ENCODE measurements at regions not wholly inside any gene's neighbourhood (a gene's known extent, or its start where the extent isn't known, plus 50 kb on each side); places are given as distances from the start of the nearest gene placed in this dataset.

DNA sequence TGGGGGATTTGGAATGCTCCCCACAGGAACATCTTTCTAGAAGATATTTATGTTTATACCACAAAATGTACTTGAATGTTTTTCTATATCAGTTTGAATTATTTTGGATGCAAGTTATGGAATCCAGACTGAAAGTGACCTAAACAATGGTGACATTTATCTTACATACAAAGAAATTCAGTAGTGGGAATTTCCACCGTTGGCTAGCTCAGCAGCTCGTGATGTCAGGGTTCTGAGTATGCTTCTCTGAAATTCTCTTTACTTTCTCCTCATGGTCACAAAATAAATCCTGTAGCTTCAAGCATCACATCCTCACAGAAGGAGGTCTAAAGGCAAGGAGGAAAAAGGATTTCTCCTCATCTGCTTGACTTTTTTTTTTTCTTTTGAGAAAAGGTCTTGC is 105.3 kb downstream of the AKAIN1 start:
- no peak for DNase-seq (ENCODE audit: low read depth)

- DNase-seq (ENCODE audit: low read depth), result no peak
Measured at GRCh38 chr18:5075297-5075696, 121.8 kb downstream of the AKAIN1 start.

DNA sequence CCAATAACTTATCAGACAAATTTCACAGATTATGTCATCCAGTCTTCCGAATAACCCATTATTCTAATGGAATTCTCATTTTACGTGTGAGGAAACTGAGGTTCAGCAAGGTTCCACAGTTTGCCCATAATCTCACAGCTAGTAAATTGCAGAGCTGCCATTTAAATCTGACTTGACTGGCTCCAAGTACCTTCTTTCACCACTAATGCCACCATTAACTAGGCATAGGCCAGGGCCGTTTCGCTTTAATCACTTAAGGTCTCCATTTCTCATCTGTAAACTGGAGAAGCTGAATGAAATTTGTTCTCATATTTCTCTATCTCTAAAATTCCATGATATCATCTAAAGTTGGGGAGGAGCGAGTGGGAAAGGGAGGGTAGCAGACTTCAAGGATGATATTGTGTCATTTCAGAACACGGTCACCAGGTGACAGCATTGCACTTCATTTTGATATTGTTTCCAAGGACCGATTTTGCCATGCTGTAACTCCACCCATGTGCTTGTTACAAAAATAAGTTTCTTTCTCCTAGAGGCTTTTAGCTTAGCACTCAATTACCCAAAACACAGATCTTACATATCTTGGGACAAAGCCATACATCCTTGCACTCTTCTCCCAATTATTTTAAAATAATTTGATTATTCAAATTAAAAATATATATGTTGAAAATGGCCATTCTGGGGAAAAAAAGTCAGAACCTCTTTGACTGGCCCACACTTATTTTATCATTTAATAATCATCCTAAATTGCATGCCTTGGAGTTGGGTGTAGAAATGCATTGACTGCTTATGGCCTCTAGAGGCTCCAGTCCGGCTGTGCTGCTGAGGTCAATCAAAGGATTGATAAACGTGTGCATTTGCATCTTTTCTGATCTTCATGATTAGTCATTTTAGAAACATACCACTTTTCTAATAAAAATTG is 123.8 kb downstream of the AKAIN1 start:
- DNase-seq (ENCODE audit: low read depth), result peak; percentile 20

DNA sequence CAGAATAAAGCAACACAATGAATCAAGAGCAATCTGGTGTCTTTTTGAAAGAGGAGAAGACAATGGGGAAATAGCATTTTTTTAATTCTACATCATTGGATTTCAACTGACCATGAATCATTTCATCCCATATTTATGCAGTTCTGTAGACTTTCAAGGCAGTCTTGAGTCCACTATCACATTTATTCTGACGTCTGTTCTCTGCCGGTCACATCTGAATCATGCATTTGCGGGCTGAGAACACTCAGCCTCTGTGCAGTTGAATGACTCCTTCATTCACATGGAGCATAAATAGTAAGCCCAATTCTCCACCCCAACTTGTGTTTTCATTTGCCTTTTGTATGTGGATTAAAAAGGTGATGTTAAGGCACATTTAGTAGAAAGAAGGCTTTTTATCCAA is 128.2 kb downstream of the AKAIN1 start:
- no peak for DNase-seq (ENCODE audit: low read depth)

GRCh38 chr18:5066380-5066977 is 130.6 kb downstream of the AKAIN1 start:
- no peak for DNase-seq (ENCODE audit: low read depth)

GRCh38 chr18:5065615-5066014 is 131.4 kb downstream of the AKAIN1 start:
- no peak for DNase-seq (ENCODE audit: low read depth)

DNA sequence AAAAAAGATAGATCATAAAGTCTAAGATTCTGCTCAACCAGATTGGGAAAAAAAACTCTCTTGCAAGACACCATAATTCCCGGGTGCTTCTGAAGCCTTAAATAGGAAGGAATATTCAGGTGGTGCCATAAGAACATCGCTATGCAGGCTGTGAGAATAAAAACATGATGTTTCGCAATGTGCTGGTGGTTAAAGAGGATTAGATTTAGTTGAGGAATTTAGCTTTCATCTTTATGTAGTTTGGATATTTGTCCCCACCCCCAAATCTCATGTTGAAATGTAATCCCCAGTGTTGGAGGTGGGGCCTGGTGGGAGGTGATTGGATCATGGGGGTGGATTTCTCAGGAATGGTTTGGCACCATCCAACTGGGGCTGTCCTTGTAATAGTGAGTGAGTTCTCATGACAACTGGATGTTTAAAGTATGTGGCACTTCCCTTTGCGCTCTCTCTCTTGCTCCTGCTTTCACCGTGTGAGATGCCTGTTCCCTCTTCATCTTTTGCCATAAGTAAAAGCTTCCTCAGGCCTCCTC is 132.2 kb downstream of the AKAIN1 start:
- DNase-seq (ENCODE audit: low read depth), result no peak

DNA sequence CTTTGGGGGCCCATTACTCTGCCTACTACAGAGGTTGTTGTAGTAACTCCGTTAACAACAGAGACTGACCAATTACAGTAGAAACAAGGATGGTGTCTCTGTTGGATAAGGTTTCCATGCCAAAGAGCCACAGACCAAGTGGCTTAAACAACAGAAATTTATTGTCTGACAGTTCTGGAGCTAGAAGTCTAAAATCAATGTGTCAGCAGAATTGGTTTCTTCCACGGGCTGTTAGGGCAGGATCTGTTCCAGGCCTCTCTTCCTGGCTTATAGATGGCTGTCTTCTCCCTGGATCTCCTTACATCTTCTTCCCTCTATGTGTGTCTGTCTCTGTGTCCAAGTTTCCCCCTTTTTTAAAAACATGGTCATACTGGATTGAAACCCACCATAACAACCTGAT is 135.3 kb downstream of the AKAIN1 start:
- no peak for DNase-seq (ENCODE audit: low read depth)

GRCh38 chr18:5060543-5060942 is 136.5 kb downstream of the AKAIN1 start:
- no peak for DNase-seq (ENCODE audit: low read depth)

DNA sequence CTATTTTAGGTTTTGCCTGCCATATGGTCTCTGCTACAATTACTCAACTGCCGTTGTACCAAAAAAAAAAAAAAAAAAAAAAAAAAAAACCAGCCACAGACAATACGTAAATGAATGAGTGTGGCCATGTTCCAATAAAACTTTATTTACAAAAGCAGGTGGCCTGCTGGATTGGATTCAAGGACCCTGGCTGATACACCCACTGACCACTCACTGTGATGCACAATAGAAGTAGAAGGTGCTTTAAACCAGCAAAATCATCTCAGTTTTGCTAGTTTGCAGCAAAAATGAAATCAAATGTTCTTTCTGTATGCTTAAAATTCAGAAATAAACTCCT is 137.4 kb downstream of the AKAIN1 start:
- DNase-seq (ENCODE audit: low read depth), result no peak

DNA sequence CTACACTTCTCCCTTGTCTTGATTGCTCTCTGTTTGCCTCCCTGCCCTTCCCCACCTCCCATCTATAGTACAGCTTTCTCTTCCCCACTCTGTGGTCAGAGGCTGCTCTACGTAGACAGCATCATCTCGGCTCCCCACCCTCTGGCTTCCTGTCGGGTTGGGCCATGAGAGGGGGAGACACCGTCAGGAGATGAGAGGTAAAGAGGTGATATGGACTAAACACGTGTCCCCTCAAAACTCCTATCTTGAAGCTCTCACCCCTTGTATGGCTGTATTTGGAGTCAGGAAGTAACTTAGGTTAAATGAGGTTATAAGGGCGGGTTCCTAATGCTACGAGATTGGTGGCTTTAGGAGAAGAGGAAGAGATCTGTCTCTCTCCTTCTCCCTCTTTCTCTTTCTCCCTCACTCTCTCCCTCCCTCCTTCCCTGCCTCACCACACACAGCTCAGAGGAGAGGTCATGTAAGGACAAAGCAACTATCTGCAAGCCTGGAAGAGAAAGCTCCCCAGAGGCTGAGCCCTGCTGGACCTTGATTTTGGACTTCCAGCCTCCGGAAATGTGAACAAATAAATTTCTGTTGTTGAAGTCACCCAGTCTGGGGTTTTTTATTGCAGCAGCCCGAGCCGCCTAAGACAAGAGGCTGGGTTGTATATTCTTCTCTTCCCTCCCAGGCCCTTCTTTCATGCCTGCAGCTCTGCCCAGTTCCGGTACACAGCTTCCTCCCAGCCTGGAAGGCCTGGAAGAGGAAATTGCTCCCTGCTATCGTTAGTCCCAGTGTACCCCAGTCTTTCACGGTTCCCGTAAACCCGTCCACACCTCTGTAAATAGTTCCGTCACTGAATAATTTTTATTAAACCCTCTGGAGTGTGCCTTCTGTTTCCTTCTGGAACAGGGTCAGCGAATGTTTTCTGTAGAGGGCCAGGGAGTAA is 138.0 kb downstream of the AKAIN1 start:
- DNase-seq (ENCODE audit: low read depth), result no peak

DNA sequence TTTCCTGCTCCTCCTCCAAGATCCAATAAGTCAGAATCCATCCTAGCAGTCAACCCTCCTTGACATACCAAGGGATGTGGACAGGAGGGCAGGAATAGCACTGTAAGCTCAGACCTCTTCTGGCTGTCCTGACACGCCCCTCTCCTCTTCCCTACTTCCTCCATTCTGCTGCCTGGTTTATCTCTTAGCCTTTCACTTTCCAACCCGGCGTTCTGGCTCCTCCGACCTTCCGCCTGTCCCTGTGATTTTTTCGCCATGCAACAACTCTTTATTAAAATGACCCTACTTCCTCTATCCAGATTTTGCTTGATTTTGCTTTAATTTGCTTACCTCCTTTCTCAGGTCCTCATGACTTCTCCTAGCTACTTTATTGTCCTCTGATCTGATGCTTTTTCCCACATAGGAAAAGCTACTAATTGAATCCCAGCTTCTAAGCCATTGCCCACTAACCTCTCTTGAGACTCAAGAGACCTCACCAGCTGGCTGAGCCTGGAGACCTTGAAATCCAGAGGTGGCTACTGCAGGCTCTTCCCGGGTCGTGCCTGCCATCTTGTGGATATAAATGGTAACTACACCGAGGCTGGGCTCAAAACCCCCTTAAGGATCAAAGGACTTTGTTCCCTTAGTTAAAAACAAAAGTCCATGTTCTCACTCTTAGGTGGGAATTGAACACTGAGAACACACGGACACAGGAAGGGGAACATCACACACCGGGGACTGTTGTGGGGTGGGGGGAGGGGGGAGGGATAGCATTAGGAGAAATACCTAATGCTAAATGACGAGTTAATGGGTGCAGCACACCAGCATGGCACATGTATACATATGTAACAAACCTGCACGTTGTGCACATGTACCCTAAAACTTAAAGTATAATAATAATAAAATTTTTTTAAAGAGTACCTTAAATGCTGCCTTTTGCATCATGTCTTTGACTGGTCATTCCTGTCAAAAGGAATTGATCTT is 139.4 kb downstream of the AKAIN1 start:
- peak; percentile 30 for DNase-seq (ENCODE audit: low read depth)

DNA sequence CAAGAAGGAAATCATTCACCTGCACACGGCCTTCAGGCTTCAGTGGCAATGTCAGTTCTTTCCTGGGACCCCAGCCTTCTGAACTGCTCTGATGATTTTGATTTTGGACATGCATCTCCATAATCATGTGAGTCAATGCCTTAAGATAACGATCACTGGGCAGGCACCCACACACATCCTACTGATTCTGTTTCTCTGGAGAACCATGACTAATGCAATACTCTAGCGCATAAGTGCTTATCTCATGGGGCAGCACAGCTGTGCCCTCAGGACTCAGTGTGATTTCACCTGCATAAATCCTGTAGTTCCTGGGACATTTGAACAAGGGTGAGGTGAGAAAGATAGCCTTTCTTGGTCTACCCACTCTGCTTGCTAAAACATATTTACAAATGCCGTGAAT is 144.6 kb downstream of the AKAIN1 start:
- DNase-seq (ENCODE audit: low read depth), result no peak

DNA sequence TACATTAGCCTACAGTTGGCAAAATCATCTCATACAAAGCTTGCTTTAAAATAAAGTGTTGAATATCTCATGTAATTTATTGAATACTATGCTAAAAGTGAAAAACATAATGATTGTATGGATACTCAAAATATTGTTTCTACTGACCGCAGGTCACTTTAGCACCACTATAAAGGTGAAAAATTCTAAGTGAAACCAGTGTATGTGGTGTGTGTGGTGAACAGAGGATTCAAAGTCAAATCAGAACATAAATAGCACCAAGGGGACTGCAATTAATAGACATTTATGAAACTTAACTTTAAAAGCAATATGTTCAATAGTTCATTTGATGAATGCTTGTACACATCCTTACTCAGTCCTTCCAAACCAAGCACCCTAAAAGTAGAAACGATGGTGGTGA is 145.8 kb downstream of the AKAIN1 start:
- no peak for DNase-seq (ENCODE audit: low read depth)

DNA sequence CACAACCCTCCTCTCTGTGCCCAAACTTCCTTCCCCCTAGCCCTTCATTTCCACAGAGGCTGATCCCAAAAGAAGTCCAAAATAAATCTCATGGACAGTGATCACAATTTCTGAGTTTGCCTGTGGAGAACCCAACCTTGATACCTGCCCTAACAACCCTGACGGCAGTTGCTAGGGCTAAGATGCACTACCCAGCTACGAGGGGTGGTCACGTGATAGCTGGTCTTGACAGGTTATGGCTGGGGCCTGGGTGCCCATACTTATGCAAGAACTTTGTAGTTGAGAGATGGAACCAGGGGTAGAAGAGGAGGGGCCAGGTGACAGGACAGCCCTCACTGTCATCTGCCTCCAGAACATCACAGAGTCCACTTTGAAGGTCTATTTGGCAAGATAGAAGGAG is 147.9 kb downstream of the AKAIN1 start:
- DNase-seq (ENCODE audit: low read depth), result no peak

DNA sequence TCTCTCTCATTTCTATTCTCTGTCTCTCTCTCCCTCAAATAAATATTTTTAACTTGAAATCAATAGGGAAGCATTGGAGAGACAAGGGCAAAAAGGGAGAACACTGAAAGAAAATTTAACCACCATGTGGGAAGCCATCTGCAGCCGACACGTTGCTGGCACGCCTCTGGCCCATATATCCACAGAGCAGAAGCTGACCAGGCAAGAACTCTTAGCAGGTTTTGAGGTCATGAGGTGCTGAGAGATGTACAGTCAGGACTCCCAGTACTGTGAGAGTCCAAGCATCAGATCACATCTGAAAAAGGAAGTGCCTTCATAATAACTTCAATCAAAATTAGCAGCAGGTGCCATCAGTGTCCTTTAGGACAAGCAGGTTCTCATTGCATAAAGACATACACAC is 156.6 kb downstream of the AKAIN1 start:
- DNase-seq (ENCODE audit: low read depth), result no peak

- no peak for DNase-seq (ENCODE audit: low read depth)
Measured at GRCh38 chr18:5036523-5036922, 160.5 kb downstream of the AKAIN1 start.

GRCh38 chr18:5031216-5031615 is 165.8 kb downstream of the AKAIN1 start:
- DNase-seq (ENCODE audit: low read depth), result no peak

DNA sequence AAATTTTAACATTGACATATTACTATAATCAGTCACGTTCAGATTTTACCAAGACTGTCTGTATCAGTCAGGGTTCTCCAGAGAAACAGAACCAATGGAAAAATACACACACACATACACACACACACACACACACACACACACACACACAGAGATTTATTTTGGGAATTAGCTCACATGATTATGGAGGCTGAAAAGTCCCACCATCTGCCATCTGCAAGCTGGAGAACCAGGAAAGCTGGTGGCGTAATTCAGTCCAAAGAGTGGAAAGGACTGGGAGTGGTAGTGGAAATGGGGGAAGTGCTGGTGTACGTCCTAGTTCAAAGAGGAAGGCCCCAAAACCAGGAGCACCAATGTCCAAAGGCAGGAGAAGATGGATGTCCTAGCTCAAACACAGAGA is 166.4 kb downstream of the AKAIN1 start:
- no peak for DNase-seq (ENCODE audit: low read depth)

DNA sequence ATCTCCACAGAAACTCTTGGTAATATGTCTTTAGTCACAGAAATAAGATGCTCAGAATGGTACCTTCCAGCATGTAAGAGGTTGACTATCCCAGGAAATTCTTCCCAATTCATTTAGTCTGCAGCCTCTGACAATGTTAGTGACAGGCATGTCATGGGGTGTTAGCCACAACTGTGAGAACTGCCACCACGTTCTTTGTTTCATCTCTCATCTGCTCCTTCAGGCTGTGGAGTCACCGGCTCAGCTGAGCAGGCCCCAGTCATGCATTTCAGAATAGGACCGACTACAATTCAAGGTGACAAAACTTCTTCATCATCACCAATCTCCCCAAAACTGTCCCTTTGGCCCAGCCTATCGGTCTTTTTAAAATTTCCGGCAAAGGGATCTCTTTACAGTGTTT is 167.5 kb downstream of the AKAIN1 start:
- no peak for DNase-seq (ENCODE audit: low read depth)

GRCh38 chr18:5024741-5025140 is 172.3 kb downstream of the AKAIN1 start:
- no peak for DNase-seq (ENCODE audit: low read depth)
